GM12872 (cell line): ENCODE measurements at regions not wholly inside any gene's neighbourhood (a gene's known extent, or its start where the extent isn't known, plus 50 kb on each side); places are given as distances from the start of the nearest gene placed in this dataset.

Experiments used
- TF ChIP-seq, protein P1 (sequence below): IDR thresholded peaks from 3 replicates; pipeline ENCODE4 v1.5.1; 2011; ENCODE audit warnings: low read depth, mild to moderate bottlenecking, low read length, moderate library complexity; ENCODE audit not compliant: insufficient read depth

DNA sequence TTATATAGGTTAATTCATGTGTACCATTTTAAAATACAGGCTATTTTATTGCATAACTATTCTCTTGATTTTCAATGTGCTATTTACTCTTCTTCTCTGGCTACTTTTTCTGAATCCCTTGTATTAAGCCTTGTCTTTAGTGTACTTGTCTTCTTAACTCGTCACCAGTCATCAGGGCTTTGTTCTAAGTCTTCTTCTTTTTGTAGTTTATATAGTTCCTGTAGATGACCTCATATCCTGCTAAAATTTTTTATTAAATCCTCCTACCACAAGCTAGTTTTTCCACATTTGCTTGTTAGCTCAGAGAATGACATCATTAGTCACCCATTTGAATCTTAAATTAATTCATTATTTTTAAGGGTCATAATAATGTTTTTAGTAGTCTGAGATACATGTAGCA, 1281.9 kb downstream of the KCNT2 start:
- TF ChIP-seq, protein P1, sequence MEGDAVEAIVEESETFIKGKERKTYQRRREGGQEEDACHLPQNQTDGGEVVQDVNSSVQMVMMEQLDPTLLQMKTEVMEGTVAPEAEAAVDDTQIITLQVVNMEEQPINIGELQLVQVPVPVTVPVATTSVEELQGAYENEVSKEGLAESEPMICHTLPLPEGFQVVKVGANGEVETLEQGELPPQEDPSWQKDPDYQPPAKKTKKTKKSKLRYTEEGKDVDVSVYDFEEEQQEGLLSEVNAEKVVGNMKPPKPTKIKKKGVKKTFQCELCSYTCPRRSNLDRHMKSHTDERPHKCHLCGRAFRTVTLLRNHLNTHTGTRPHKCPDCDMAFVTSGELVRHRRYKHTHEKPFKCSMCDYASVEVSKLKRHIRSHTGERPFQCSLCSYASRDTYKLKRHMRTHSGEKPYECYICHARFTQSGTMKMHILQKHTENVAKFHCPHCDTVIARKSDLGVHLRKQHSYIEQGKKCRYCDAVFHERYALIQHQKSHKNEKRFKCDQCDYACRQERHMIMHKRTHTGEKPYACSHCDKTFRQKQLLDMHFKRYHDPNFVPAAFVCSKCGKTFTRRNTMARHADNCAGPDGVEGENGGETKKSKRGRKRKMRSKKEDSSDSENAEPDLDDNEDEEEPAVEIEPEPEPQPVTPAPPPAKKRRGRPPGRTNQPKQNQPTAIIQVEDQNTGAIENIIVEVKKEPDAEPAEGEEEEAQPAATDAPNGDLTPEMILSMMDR: no peak

DNA sequence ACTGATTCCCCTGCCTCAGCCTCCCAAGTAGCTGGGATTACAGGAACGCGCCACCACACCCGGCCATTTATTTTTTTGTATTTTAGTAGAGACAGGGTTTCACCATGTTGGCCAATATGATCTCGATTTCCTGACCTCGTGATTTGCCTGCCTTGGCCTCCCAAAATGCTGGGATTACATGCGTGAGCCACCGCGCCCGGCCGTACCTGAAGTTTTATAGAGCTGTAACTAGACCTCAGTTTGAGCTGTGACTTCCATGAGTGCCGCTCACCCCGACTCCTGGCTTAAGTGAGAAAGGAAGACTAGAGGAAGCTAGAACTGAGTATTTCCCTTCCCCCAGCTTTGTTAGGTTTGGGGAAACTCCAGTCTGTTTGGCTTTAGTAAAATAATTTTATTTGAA, 1283.1 kb downstream of the KCNT2 start:
- TF ChIP-seq, protein P1: no peak

- TF ChIP-seq, protein P1: no peak
Measured at GRCh38 chr1:195306281-195306680, 1302.0 kb downstream of the KCNT2 start.

DNA sequence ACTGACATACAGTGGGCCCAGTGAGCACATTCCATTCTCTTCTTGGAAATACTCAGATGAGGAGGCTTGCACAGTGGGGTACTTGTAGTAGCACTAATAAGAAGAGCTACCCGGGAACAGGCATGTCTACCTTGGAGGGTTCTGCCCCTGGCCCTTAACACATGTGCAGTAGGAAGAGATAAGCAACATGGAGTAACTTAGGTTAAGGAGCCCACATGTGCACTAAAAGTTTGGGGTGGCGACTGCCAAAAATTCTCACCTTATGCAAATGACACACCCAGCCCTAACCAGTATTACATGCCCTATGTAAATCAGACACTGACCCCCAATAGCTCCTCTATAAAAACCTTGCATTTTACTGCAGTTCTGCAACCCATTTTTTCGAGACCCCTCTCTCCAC, 1313.3 kb downstream of the KCNT2 start:
- TF ChIP-seq, protein P1: no peak

- TF ChIP-seq, protein P1: no peak
Measured at GRCh38 chr1:195278644-195279043, 1329.6 kb downstream of the KCNT2 start.

DNA sequence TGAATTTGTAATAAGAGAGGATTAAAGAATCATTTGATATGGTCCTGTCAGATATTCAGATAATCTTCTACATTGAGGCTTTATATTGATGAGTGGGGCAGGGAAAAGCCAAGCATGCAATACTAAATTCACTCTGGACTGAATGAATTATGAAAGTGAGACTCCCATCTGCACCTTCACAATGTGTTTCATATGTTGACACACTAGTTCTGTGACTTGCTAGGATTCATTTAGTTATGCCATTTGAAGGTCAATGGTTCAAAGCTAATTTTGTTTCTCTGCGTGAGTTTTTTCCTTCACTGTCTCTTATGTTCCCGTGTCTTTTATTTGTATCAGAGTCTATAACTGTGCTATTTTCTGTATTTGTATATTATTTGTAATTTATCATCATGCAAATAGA, 1332.5 kb downstream of the KCNT2 start:
- TF ChIP-seq, protein P1: no peak

DNA sequence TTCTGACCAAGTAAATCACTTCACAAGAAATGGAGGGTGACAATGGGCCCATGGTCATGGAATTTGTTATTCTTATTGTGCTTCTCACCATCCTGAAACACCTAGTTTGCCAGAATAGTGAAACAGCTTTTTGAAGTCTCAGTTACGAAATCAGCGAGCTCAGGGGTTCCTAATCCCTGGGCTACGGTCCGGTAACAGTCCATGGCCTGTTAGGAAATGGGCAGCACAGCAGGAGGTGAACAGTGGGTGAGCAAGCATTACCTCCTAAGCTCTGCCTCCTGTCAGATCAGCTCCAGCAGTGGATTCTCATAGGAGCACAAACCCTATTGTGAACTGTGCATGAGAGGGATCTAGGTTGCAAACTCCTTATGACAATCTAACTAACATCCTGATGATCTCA, 1356.3 kb downstream of the KCNT2 start:
- TF ChIP-seq, protein P1: no peak

GRCh38 chr1:195243492-195243891, 1364.7 kb downstream of the KCNT2 start:
- TF ChIP-seq, protein P1: no peak
